ENCODE measurements at regions not wholly inside any gene's neighbourhood (a gene's known extent, or its start where the extent isn't known, plus 50 kb on each side); places are given as distances from the start of the nearest gene placed in this dataset.

DNA sequence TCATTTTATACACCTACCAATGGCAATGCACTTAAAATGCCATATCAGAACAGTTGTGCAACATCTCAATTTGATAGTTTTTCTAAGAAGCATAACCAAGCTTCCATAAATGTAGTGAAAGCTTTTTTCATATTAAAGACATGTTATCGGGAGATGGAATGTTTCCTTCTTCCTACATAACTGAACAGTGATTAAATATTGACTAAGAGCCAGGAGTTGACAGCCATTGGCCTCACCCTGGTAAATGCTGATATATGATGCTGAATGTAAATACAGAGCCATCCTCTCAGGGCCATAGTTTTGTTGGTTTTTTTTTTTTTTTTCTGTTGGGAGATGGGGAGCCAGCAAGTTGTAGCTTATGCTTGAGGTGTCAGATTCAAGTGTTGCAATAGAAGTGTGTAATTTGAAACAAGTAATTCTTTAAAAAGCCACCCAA, 203.3 kb upstream of the IL12A start:
- TF ChIP-seq, protein P1, sequence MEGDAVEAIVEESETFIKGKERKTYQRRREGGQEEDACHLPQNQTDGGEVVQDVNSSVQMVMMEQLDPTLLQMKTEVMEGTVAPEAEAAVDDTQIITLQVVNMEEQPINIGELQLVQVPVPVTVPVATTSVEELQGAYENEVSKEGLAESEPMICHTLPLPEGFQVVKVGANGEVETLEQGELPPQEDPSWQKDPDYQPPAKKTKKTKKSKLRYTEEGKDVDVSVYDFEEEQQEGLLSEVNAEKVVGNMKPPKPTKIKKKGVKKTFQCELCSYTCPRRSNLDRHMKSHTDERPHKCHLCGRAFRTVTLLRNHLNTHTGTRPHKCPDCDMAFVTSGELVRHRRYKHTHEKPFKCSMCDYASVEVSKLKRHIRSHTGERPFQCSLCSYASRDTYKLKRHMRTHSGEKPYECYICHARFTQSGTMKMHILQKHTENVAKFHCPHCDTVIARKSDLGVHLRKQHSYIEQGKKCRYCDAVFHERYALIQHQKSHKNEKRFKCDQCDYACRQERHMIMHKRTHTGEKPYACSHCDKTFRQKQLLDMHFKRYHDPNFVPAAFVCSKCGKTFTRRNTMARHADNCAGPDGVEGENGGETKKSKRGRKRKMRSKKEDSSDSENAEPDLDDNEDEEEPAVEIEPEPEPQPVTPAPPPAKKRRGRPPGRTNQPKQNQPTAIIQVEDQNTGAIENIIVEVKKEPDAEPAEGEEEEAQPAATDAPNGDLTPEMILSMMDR (IDR thresholded peaks at IDR 0.05; ENCODE audit: low read depth, low read length), result no peak

DNA sequence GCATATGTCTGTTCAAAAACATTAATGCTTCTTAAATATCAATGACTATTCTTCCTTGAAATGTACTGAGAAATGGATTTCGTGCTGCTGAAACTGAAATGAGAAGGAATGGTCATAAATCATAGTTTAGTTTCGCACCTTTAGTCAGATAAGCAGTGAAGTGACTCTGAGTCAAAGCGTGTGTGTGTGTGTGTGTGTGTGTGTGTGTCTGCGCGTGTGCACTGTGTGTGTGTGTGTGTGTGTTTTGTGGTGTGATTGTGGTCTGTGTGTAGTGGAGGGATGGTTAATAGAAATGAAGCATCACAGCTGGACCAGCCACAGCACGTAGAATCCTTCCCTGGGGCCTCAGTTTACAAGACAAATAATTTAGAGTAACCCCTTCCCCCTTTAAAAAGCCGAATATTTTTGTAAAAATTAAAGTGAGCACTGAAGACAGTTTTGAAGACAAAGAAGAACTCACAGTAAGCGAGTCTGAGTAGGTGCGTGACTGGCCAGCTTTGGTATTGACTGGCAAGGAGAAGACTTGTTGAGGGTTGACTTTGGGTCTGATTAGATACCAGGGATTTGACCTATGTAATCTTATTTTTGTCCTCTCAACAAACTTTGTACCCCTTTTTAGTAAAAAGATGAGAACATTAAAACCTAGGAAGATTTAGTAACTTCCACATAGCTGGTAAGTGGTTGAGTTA, 202.0 kb upstream of the IL12A start:
- TF ChIP-seq, protein P1 (IDR thresholded peaks at IDR 0.05; ENCODE audit: low read depth, low read length), result no peak
- no peak overlapping the region for H3K4me3 ChIP-seq (ENCODE audit: low read depth, low read length)

More for the DNA sequence above, 203.3 kb upstream of the IL12A start:
- H3K4me3 ChIP-seq (ENCODE audit: low read depth, low read length), result no peak overlapping the region

DNA sequence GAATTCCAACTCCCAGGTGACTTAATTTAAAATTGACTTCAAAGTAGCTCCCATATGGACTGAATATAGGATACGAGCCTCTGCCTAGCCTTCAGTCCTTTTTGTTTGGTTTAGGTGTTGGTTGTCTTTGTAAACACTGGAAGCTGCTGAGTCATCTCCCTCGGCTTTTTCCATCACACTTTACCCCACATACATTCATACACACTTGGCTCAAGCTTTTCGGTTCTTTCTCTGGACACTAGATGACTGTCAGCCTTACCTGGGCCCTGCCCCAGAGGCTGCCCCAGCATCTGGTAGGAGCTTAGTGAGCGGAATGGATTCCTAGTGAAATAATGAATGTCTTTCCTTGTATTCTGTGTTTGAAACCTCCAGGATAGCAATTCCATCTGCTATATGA, 201.5 kb upstream of the IL12A start:
- H3K4me3 ChIP-seq (ENCODE audit: low read depth, low read length), result no peak overlapping the region
- TF ChIP-seq, protein P1 (IDR thresholded peaks at IDR 0.05; ENCODE audit: low read depth, low read length), result no peak

DNA sequence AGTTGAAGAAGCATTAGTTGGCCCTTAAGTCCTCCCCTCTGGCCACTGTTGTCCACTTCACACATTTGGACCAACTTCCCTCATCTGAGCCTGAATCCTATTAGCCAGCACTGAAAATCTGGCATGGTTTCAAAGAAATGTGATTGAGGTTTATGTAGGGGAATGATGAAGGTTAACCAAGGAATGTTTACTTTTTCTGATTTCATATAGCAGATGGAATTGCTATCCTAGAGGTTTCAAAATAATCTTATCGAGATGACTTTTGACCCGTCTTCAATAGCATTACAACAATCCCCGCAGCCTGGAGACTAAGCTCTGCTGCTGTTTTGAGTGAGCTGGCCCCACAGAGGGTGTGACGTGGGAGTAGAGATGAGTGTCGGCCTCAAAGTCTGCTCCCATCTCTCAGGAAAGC, 200.8 kb upstream of the IL12A start:
- TF ChIP-seq, protein P1 (IDR thresholded peaks at IDR 0.05; ENCODE audit: low read depth, low read length), result no peak
- no peak overlapping the region for H3K4me3 ChIP-seq (ENCODE audit: low read depth, low read length)

DNA sequence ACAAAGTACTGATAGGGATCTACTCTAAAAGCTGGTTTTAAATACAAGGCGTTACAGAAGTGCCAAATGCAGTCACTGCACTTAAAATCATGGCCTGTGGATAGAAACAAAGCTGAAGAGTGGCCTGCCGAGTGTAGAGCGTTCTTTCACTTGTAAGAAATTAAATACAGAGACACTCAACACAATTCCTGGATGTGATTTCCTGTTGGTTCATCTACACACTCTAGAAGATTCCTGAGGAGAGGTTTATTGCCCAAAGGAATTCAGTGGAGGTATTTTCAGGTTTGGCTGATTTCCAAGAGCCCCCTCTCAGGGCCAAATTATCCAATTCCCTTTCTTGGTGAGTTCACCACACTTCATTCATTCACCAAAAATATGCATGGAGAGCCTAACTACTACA, 200.3 kb upstream of the IL12A start:
- no peak overlapping the region for H3K4me3 ChIP-seq (ENCODE audit: low read depth, low read length)
- TF ChIP-seq, protein P1 (IDR thresholded peaks at IDR 0.05; ENCODE audit: low read depth, low read length), result no peak

DNA sequence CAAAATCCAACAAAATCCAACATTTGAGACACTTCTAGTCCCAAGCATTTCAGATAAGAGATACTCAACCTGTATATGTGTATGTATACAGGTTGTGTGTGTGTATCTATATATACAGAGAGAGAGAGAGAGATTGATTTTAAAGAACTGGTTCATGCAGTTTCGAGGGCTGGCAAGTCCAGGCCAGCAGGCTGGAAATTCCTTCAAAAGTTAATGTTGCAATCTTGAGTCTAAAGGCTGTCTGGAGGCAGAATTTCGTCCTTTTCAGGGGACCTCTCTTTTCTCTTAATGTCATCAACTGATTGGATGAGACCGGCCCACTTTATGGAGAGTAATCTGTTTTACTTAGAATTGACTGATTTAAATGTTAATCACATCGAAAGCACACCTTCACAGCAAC, 199.6 kb upstream of the IL12A start:
- TF ChIP-seq, protein P1 (IDR thresholded peaks at IDR 0.05; ENCODE audit: low read depth, low read length), result no peak
- H3K4me3 ChIP-seq (ENCODE audit: low read depth, low read length), result no peak overlapping the region

DNA sequence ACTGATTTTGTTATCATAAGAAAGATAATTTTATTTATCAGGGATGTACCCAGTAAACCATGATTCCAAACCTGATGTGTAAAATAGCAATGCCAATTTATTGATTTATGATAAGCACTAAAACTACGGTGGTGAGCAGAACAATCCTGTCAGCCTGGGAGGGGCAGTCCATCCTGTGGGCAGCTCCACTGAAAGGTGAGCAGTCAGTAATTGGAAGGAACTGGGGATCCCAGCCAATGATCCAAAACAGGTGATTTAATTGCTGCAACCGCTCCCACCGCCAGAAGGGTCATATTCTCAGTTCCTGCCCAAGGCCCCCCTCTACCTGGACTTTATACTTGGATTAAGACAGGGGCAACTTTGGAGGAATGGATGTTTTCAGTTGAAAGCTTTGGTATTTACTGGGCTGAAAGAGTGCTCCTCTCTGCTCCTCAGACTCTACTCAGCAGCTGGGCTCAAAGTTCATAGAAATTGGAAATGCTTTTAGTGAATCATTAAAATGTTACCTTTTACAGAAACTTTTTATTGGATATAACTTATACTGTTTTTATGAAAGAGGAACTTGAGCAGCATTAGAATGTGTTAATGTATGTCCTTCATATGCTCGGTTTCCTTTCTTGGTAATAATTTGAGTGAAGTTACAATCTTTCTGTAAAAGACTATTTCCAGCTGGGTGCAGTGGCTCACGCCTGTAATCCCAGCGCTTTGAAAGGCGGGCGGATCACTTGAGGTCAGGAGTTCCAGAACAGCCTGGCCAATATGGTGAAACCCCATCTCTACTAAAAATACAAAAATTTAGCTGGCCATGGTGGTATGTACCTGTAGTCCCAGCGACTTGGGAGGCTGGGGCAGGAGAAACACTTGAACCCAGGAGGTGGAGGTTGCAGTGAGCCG, 198.6 kb upstream of the IL12A start:
- no peak overlapping the region for H3K4me3 ChIP-seq (ENCODE audit: low read depth, low read length)
- TF ChIP-seq, protein P1 (IDR thresholded peaks at IDR 0.05; ENCODE audit: low read depth, low read length), result no peak

Measured in WI38 (cell line).